GM12865 (cell line): ENCODE measurements at regions not wholly inside any gene's neighbourhood (a gene's known extent, or its start where the extent isn't known, plus 50 kb on each side); places are given as distances from the start of the nearest gene placed in this dataset.

Source experiments
- DNase-seq: peaks from one replicate; pipeline ENCODE4 v3.0.0; 2010; ENCODE audit warnings: low read depth
- H3K4me3 ChIP-seq: 2 replicates; pipeline ENCODE4 v1.5.1; 2011; ENCODE audit warnings: mild to moderate bottlenecking, low read depth, low read length, control low read depth
- TF ChIP-seq, protein P1 (sequence below): IDR thresholded peaks from 2 replicates; pipeline ENCODE4 v1.5.1; 2011; ENCODE audit warnings: low read length, control low read depth, low read depth, inconsistent platforms; ENCODE audit not compliant: insufficient read depth; ENCODE audit errors: missing control alignments

GRCh38 chr20:57783196-57783595, 73.4 kb upstream of the PMEPA1 start:
- no peak overlapping the region for H3K4me3 ChIP-seq
- DNase-seq: no peak
- TF ChIP-seq, protein P1, sequence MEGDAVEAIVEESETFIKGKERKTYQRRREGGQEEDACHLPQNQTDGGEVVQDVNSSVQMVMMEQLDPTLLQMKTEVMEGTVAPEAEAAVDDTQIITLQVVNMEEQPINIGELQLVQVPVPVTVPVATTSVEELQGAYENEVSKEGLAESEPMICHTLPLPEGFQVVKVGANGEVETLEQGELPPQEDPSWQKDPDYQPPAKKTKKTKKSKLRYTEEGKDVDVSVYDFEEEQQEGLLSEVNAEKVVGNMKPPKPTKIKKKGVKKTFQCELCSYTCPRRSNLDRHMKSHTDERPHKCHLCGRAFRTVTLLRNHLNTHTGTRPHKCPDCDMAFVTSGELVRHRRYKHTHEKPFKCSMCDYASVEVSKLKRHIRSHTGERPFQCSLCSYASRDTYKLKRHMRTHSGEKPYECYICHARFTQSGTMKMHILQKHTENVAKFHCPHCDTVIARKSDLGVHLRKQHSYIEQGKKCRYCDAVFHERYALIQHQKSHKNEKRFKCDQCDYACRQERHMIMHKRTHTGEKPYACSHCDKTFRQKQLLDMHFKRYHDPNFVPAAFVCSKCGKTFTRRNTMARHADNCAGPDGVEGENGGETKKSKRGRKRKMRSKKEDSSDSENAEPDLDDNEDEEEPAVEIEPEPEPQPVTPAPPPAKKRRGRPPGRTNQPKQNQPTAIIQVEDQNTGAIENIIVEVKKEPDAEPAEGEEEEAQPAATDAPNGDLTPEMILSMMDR: no peak

GRCh38 chr20:57782631-57783041, 72.8 kb upstream of the PMEPA1 start:
- TF ChIP-seq, protein P1: no peak

DNA sequence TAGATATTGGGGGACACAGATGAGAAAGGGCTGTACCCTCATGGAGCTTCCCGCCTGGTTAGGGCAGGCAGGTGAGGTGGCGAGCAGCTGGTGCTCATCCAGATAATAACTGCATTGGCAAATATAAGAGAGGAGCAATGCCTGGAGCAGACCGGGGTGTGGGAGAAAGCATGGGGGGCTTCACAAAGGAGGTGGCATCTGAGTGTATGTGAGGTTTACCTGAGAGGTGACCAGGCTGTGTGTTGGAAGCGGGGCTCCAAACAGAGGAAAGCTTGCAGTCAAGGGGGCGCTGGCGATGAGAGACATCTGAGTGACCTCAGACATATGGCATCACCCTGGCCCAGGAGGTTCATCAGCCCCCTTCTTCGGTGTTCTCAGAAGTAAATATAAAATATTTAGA, 72.1 kb upstream of the PMEPA1 start:
- TF ChIP-seq, protein P1: no peak
- no peak overlapping the region for H3K4me3 ChIP-seq
- no peak for DNase-seq

More at GRCh38 chr20:57782631-57783041, 72.8 kb upstream of the PMEPA1 start:
- H3K4me3 ChIP-seq: no peak overlapping the region
- no peak for DNase-seq

DNA sequence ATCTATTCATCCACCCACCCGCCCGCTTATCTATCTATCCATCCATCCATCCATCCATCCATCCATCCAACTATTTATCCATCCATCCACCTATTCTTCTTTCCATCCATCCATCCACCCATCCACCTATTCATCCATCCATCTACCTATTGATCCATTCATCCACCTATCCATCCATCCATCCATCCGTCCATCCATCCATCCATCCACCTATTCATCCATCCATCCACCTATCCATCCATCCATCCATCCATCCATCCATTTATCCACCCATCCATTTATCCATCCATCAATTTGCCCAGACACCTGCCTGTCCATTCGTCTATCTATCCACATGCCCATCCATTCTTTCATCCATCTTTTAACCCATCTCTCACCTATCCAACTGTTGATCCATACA, 71.1 kb upstream of the PMEPA1 start:
- no peak for DNase-seq
- TF ChIP-seq, protein P1: no peak
- H3K4me3 ChIP-seq: no peak overlapping the region

DNA sequence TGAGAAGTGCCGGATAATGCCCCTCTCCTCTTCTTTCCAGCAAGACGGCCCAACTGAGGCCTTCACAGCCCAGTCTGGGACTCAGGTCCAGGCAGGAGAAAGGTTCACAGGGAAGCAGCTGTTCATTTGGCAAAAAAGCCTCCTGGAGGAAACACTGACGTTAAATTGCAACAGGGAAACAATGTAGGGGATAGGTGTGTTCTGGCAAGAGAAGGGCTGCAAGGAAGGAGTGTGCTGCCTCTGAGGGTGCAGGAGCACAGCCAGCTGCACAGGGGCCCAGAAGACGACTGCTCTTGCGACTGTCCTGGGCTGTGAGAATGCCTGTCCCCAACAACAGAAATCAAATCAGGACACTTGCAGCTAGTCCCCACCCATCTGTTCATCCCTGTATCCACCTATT, 70.6 kb upstream of the PMEPA1 start:
- H3K4me3 ChIP-seq: no peak overlapping the region
- DNase-seq: no peak
- TF ChIP-seq, protein P1: no peak

GRCh38 chr20:57779401-57780003, 69.7 kb upstream of the PMEPA1 start:
- TF ChIP-seq, protein P1: no peak
- no peak overlapping the region for H3K4me3 ChIP-seq
- DNase-seq: no peak

DNA sequence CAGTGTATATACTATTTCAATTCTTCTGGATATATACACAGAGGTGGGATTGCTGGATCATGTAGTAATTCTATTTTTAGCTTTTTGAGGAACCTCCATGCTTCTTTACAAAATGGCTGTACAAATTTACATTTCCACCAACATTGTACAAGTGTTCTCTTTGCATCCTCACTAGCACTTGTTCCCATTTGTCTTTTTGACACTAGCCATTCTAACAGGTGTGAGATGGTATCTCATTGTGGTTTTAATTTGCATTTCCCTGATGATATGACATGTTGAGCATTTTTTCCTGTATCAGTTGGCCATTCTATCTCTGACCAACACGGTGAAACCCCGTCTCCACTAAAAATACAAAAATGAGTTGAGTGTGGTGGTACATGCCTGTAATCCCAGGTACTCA, 68.1 kb upstream of the PMEPA1 start:
- TF ChIP-seq, protein P1: no peak
- no peak for DNase-seq
- no peak overlapping the region for H3K4me3 ChIP-seq
